Keratinocyte (primary cell): ENCODE measurements at regions not wholly inside any gene's neighbourhood (a gene's known extent, or its start where the extent isn't known, plus 50 kb on each side); places are given as distances from the start of the nearest gene placed in this dataset.

Experiments used
- EZH2 ChIP-seq: IDR thresholded peaks from one replicate; pipeline ENCODE4 v1.6.1; 2012; ENCODE audit warnings: inconsistent platforms, mild to moderate bottlenecking, low read length, moderate library complexity
- TF ChIP-seq, protein P1 (sequence below), 3 experiments: IDR thresholded peaks in 1 of 3; conservative IDR thresholded peaks in 1 of 3; optimal IDR thresholded peaks in 1 of 3; 2 replicates in 2 of 3; 3 replicates in 1 of 3; pipeline versions ENCODE3 to v1.5.1; 2011; ENCODE audit warnings: low read length in 3 of 3, mild to moderate bottlenecking in 3 of 3, moderate library complexity in 2 of 3, control low read depth in 1 of 3, inconsistent platforms in 1 of 3; ENCODE audit not compliant: insufficient read depth in 2 of 3; ENCODE audit errors: extremely low read depth in 1 of 3

DNA sequence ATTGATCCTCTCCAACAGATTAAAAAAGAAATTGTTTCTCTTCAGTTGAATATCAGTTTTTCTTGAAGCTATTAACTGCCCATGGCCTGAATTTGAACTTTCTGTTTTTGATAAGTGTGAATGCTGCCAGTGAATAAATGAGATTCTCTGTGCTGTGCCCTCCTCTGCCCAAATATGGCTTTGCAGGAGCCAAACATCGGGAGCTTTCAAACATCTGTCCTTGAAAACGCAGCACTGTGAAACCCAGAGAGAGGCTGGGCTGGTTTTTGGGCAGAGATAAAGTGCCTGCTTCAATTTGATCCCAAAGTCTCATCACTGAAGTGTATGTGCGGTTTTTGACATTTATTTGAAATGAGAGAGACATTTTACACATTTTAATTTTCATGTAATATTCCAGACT is 268.3 kb upstream of the SHH start:
- TF ChIP-seq, protein P1, sequence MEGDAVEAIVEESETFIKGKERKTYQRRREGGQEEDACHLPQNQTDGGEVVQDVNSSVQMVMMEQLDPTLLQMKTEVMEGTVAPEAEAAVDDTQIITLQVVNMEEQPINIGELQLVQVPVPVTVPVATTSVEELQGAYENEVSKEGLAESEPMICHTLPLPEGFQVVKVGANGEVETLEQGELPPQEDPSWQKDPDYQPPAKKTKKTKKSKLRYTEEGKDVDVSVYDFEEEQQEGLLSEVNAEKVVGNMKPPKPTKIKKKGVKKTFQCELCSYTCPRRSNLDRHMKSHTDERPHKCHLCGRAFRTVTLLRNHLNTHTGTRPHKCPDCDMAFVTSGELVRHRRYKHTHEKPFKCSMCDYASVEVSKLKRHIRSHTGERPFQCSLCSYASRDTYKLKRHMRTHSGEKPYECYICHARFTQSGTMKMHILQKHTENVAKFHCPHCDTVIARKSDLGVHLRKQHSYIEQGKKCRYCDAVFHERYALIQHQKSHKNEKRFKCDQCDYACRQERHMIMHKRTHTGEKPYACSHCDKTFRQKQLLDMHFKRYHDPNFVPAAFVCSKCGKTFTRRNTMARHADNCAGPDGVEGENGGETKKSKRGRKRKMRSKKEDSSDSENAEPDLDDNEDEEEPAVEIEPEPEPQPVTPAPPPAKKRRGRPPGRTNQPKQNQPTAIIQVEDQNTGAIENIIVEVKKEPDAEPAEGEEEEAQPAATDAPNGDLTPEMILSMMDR (optimal IDR thresholded peaks at IDR 0.05 in 1 of 3, IDR thresholded peaks at IDR 0.05 in 1 of 3, conservative IDR thresholded peaks at IDR 0.05 in 1 of 3; ENCODE audit: extremely low read depth in 1 of 3, insufficient read depth in 2 of 3, low read length in 3 of 3), result no peak
- TF ChIP-seq EZH2, result no peak
